MM.1S (cell line): ENCODE measurements at regions not wholly inside any gene's neighbourhood (a gene's known extent, or its start where the extent isn't known, plus 50 kb on each side); places are given as distances from the start of the nearest gene placed in this dataset.

Experiments
- EZH2 ChIP-seq: fragments of 300-600 bp; sonication (generic); optimal IDR thresholded peaks from 2 replicates; pipeline ENCODE3; 2017; ENCODE audit warnings: low read depth, mild to moderate bottlenecking, antibody characterized with exemption, low read length, mixed read lengths
- EZH2phosphoT487 ChIP-seq: fragments of 300-600 bp; sonication (generic); IDR thresholded peaks from 2 replicates; pipeline ENCODE4 v1.6.1; 2018; ENCODE audit warnings: antibody characterized with exemption, low read length
- TF ChIP-seq, protein P1 (sequence below): fragments of 300-600 bp; sonication (generic); IDR thresholded peaks from 2 replicates; pipeline ENCODE4 v1.5.1; 2016; ENCODE audit warnings: antibody characterized with exemption, low read length, mixed read lengths

- TF ChIP-seq, protein P1, sequence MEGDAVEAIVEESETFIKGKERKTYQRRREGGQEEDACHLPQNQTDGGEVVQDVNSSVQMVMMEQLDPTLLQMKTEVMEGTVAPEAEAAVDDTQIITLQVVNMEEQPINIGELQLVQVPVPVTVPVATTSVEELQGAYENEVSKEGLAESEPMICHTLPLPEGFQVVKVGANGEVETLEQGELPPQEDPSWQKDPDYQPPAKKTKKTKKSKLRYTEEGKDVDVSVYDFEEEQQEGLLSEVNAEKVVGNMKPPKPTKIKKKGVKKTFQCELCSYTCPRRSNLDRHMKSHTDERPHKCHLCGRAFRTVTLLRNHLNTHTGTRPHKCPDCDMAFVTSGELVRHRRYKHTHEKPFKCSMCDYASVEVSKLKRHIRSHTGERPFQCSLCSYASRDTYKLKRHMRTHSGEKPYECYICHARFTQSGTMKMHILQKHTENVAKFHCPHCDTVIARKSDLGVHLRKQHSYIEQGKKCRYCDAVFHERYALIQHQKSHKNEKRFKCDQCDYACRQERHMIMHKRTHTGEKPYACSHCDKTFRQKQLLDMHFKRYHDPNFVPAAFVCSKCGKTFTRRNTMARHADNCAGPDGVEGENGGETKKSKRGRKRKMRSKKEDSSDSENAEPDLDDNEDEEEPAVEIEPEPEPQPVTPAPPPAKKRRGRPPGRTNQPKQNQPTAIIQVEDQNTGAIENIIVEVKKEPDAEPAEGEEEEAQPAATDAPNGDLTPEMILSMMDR, result no peak
- TF ChIP-seq EZH2, result no peak
- no peak for TF ChIP-seq EZH2phosphoT487
Observed at GRCh38 chr7:91367812-91368578, 103.8 kb downstream of the FZD1 start.
